ENCODE measurements at regions not wholly inside any gene's neighbourhood (a gene's known extent, or its start where the extent isn't known, plus 50 kb on each side); places are given as distances from the start of the nearest gene placed in this dataset.

GRCh38 chr20:52534616-52535015, 343.0 kb upstream of the ZFP64 start:
- TF ChIP-seq CTCF (conservative IDR thresholded peaks at IDR 0.05; ENCODE audit: low read length), result no peak
- peak; percentile 27 for DNase-seq (ENCODE audit: low read depth)
- H3K4me3 ChIP-seq (ENCODE audit: low read length), result no peak overlapping the region

DNA sequence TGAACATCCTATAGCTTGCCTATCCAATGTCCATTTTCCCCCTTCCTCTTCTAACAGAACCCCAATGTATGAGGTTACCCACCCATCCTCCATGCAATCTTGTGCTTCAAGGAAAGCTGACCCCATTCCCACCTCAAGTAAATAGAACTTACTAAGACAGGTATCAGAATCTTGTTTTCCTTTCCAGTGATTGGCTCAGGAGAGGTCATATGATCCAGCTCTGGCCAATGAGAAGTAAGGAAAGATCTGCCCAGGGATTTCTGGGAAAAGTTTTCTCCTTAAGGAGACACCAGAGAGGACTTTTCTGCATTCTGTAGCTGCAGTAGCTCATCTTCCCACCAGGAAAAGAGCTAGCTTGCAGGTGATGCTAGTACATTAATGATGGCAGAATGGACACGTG, 341.8 kb upstream of the ZFP64 start:
- no peak for TF ChIP-seq CTCF (conservative IDR thresholded peaks at IDR 0.05; ENCODE audit: low read length)
- no peak overlapping the region for H3K4me3 ChIP-seq (ENCODE audit: low read length)
- DNase-seq (ENCODE audit: low read depth), result no peak

DNA sequence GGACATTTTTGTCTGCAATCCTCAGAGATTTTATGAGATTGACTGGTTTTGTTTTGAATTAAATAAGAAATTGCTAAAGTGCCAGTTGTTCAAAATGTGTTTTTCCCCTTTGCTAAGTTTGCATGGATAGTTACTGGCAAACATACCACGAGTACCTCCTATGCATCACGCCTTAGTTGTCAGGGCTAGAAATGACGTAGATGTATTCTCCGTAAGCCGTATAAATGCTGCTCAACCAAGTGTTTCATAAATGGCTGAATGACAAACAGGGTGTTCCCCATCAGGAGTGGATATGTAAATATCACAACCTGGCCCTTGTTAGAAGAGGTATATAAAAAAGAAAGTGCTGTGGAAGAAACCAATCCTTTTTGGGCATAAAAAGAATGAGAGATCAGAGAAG, 341.1 kb upstream of the ZFP64 start:
- no peak for TF ChIP-seq CTCF (conservative IDR thresholded peaks at IDR 0.05; ENCODE audit: low read length)
- no peak for DNase-seq (ENCODE audit: low read depth)
- H3K4me3 ChIP-seq (ENCODE audit: low read length), result no peak overlapping the region

DNA sequence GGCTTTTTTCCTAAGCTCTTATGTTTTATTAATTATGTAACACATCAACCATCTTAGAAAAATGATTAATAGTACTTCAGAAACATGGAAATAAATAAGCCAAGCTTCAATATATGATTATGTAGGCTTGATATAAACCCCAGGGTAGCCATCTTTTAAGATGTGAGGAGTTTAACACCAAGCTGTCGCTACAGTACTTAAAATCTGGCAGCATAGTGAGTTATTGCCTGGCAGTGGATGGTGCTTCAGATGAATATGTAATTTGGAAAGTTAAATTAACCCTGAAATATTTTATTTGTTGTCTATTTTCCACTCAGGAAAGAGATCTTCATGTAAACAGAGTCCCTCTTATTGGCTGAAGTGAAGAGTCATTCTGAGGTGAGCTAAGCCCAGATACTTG, 339.0 kb upstream of the ZFP64 start:
- DNase-seq (ENCODE audit: low read depth), result no peak
- no peak overlapping the region for H3K4me3 ChIP-seq (ENCODE audit: low read length)
- TF ChIP-seq CTCF (conservative IDR thresholded peaks at IDR 0.05; ENCODE audit: low read length), result no peak

- TF ChIP-seq CTCF (conservative IDR thresholded peaks at IDR 0.05; ENCODE audit: low read length), result no peak
- peak; percentile 77 for DNase-seq (ENCODE audit: low read depth)
- H3K4me3 ChIP-seq (ENCODE audit: low read length), result no peak overlapping the region
Measured at GRCh38 chr20:52529826-52530225, 338.2 kb upstream of the ZFP64 start.

GRCh38 chr20:52524861-52525260, 333.3 kb upstream of the ZFP64 start:
- no peak overlapping the region for H3K4me3 ChIP-seq (ENCODE audit: low read length)
- DNase-seq (ENCODE audit: low read depth), result peak; percentile 29
- TF ChIP-seq CTCF (conservative IDR thresholded peaks at IDR 0.05; ENCODE audit: low read length), result no peak

GRCh38 chr20:52518735-52519134, 327.2 kb upstream of the ZFP64 start:
- DNase-seq (ENCODE audit: low read depth), result no peak
- H3K4me3 ChIP-seq (ENCODE audit: low read length), result no peak overlapping the region
- no peak for TF ChIP-seq CTCF (conservative IDR thresholded peaks at IDR 0.05; ENCODE audit: low read length)

Measured in AG10803 (cell line).